OCI-LY3 (cell line): ENCODE measurements at regions not wholly inside any gene's neighbourhood (a gene's known extent, or its start where the extent isn't known, plus 50 kb on each side); places are given as distances from the start of the nearest gene placed in this dataset.

Experiments
- H2AFZ ChIP-seq: fragments of 200-600, 300-600 bp; shearing (Covaris generic); 2 replicates; pipeline ENCODE4 v1.6.0; 2014; ENCODE audit warnings: antibody characterized with exemption, low read depth, low read length
- H3K27ac ChIP-seq: fragments of 200-600, 300-600 bp; sonication (generic); 2 replicates; pipeline ENCODE4 v1.5.1; 2014; ENCODE audit warnings: mild to moderate bottlenecking, low read length, moderate library complexity, mixed read lengths
- H3K27me3 ChIP-seq: fragments of 200-600, 300-600 bp; sonication (generic); 2 replicates; pipeline ENCODE4 v1.6.1; 2014; ENCODE audit warnings: low read depth, low read length, mixed read lengths
- H3K36me3 ChIP-seq: fragments of 200-600, 300-600 bp; sonication (generic); replicated peaks from 2 replicates; pipeline ENCODE3; 2014; ENCODE audit warnings: low read depth, low read length, mixed read lengths
- H3K4me1 ChIP-seq: fragments of 300-600, 200-600 bp; sonication (generic); 2 replicates; pipeline ENCODE4 v1.6.1; 2014; ENCODE audit warnings: low read length, mixed read lengths
- H3K4me2 ChIP-seq: fragments of 200-600, 300-600 bp; sonication (generic); 2 replicates; pipeline ENCODE4 v1.6.1; 2014; ENCODE audit warnings: low read length, mixed read lengths
- H3K4me3 ChIP-seq: fragments of 300-600, 200-600 bp; sonication (generic); 2 replicates; pipeline ENCODE4 v1.5.1; 2014; ENCODE audit warnings: antibody characterized with exemption, mild to moderate bottlenecking, low read length, moderate library complexity
- H3K79me2 ChIP-seq: fragments of 300-600, 200-600 bp; shearing (Covaris generic); 2 replicates; pipeline ENCODE4 v1.6.1; 2014; ENCODE audit warnings: mild to moderate bottlenecking, low read length, mixed read lengths
- H3K9ac ChIP-seq: fragments of 300-600, 200-600 bp; shearing (Covaris generic); 2 replicates; pipeline ENCODE4 v1.6.0; 2014; ENCODE audit warnings: mild to moderate bottlenecking, low read length, moderate library complexity
- H3K9me3 ChIP-seq: fragments of 200-600, 300-600 bp; shearing (Covaris generic); 2 replicates; pipeline ENCODE4 v1.6.1; 2014; ENCODE audit warnings: low read length, mixed read lengths; ENCODE audit not compliant: insufficient read depth
- H4K20me1 ChIP-seq: fragments of 200-600, 300-600 bp; sonication (generic); 2 replicates; pipeline ENCODE4 v1.6.1; 2016; ENCODE audit warnings: low read length, mixed read lengths; ENCODE audit not compliant: insufficient read depth
- EZH2phosphoT487 ChIP-seq: fragments of 200-600 bp; shearing (Covaris generic); IDR thresholded peaks from 2 replicates; pipeline ENCODE4 v1.6.1; 2018; ENCODE audit warnings: antibody characterized with exemption, mixed run types, low read depth
- TF ChIP-seq, protein P1 (sequence below): fragments of 200-600, 300-600 bp; sonication (generic); IDR thresholded peaks from 2 replicates; pipeline ENCODE4 v1.5.1; 2014; ENCODE audit warnings: antibody characterized with exemption, low read length, low read depth

DNA sequence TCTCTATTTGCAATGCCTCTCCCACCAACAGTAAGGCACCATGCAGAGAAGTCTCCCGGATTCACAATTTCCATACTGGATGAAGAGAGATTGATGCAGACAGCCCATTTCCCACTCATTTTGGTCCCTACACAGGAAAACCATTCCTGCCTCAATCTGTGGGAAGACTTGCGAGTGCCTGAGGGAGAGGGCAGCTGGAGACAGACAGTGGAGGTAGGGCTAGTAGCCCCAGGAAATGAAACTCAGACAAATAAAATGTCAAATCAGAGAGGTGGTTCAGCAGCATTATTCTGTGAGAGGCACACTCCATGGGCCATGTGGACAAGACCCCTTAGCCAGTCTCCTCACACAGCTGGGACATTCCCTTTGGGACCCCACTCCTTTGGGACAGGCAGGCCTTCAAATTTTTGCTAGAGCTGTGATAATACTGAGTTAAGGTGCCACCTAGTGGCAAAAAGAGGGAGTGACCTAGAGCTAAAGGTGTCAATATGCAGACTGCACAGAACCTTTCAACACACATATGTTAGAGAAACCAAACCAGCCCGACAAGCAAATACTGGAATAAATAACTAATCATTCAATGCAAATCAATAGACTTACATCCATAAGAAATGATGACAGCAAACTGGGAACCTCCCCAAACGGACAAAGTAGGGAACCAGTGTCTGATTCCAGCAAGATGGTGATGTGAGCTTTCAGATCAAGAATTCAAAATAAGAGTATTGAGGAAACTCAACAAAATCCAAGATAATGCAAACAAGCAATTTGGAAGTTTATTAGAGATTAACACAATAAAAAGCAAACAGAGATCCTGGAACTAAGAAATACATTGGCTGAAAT is 1865.3 kb upstream of the AGA start:
- Histone ChIP-seq H3K27ac (no peak overlapping the region), H2AFZ (no peak overlapping the region), H3K36me3 (peaks cover 5% of the 10 kb centered on the region), H3K4me3 (no peak overlapping the region), H3K9me3 (peaks cover 15% of the 10 kb centered on the region), H3K9ac (no peak overlapping the region), H4K20me1 (no peaks in the 10 kb centered on the region), H3K4me1 (no peaks in the 10 kb centered on the region), H3K79me2 (no peaks in the 10 kb centered on the region), H3K4me2 (no peak overlapping the region), H3K27me3 (no peaks in the 10 kb centered on the region)
- no peak for TF ChIP-seq EZH2phosphoT487
- TF ChIP-seq, protein P1, sequence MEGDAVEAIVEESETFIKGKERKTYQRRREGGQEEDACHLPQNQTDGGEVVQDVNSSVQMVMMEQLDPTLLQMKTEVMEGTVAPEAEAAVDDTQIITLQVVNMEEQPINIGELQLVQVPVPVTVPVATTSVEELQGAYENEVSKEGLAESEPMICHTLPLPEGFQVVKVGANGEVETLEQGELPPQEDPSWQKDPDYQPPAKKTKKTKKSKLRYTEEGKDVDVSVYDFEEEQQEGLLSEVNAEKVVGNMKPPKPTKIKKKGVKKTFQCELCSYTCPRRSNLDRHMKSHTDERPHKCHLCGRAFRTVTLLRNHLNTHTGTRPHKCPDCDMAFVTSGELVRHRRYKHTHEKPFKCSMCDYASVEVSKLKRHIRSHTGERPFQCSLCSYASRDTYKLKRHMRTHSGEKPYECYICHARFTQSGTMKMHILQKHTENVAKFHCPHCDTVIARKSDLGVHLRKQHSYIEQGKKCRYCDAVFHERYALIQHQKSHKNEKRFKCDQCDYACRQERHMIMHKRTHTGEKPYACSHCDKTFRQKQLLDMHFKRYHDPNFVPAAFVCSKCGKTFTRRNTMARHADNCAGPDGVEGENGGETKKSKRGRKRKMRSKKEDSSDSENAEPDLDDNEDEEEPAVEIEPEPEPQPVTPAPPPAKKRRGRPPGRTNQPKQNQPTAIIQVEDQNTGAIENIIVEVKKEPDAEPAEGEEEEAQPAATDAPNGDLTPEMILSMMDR, result peak; percentile 80

DNA sequence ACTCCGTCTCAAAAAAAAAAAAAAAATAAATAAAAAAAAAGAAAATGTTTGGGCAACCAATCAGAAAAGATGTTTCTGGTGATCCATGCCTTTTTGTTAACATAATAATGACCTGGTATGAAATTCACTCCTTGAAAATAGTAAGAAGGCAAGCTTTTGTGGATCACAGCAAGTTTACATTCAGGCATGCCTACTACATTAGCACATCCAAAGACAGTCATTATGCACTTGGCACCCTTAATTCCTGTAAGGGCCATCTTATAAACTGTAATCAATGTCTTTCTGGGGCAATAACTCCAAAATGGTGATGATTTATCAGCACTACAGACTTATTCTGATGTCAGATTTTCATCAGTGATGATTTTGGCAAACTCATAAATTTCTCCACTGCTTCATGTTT is 1871.6 kb upstream of the AGA start:
- H4K20me1 ChIP-seq, result no peaks in the 10 kb centered on the region
- H3K4me3 ChIP-seq, result no peak overlapping the region
- H3K36me3 ChIP-seq, result no peaks in the 10 kb centered on the region
- TF ChIP-seq, protein P1, result no peak
- TF ChIP-seq EZH2phosphoT487, result no peak
- H3K79me2 ChIP-seq, result no peaks in the 10 kb centered on the region
- H3K9ac ChIP-seq, result no peak overlapping the region
- H3K9me3 ChIP-seq, result 0 out of 2 replicates have a peak, but pooled peaks cover 2% of the 10 kb centered on the region
- no peaks in the 10 kb centered on the region for H3K4me1 ChIP-seq
- no peak overlapping the region for H3K27ac ChIP-seq
- no peak overlapping the region for H3K4me2 ChIP-seq
- H2AFZ ChIP-seq, result no peak overlapping the region
- H3K27me3 ChIP-seq, result no peaks in the 10 kb centered on the region

DNA sequence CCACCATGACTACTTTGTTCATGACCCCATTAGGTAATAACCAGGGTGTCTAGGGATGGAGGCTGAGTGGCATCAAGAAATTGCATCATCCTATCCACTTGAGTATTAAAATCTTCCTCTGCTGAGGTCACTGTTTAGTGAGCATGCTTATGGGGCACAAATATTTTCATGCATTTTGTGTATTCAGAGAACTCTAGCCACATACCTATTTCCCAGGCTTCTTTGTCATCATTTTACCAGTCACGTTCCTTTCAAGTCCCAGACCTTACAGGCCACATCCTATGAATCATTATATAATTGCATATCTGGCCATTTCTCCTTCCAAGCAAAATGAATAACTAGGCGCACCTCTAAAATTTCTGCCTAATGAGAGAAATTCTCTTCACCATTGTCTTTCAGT is 1882.9 kb upstream of the AGA start:
- H4K20me1 ChIP-seq, result no peaks in the 10 kb centered on the region
- H3K4me2 ChIP-seq, result no peak overlapping the region
- H3K36me3 ChIP-seq, result no peaks in the 10 kb centered on the region
- H3K27me3 ChIP-seq, result no peaks in the 10 kb centered on the region
- no peak overlapping the region for H3K4me3 ChIP-seq
- H3K9ac ChIP-seq, result no peak overlapping the region
- TF ChIP-seq EZH2phosphoT487, result no peak
- H3K9me3 ChIP-seq, result no peaks in the 10 kb centered on the region
- H3K4me1 ChIP-seq, result no peaks in the 10 kb centered on the region
- no peak overlapping the region for H2AFZ ChIP-seq
- no peaks in the 10 kb centered on the region for H3K79me2 ChIP-seq
- H3K27ac ChIP-seq, result no peak overlapping the region

DNA sequence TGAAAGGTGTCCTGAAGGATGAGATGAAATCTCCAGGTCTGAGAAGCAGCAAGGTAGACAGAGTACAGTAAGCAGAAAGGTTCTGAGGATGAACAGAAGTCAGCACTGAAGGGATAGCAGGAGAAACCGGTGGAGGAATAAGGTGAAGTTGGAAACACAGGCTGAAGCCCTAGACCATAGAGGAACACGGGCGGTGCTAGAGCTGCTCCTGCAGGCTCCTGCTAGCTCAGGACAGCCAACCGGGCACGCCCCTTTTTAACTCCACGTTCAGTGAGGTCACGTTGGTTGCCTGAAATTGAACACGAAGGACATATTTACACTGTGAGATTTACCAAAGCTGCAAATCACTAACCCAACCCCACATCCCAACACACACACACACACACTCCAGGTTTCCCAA is 1886.4 kb upstream of the AGA start:
- H3K4me3 ChIP-seq, result no peak overlapping the region
- no peaks in the 10 kb centered on the region for H3K4me1 ChIP-seq

More for the DNA sequence above, 1886.4 kb upstream of the AGA start:
- H3K4me2 ChIP-seq, result no peak overlapping the region
- H3K79me2 ChIP-seq, result no peaks in the 10 kb centered on the region
- no peaks in the 10 kb centered on the region for H3K36me3 ChIP-seq
- no peaks in the 10 kb centered on the region for H3K9me3 ChIP-seq
- no peak for TF ChIP-seq EZH2phosphoT487
- TF ChIP-seq, protein P1, result no peak
- H3K27ac ChIP-seq, result no peak overlapping the region
- no peak overlapping the region for H2AFZ ChIP-seq
- no peaks in the 10 kb centered on the region for H3K27me3 ChIP-seq
- H4K20me1 ChIP-seq, result no peaks in the 10 kb centered on the region
- H3K9ac ChIP-seq, result no peak overlapping the region
